Parathyroid adenoma (tissue), 2 donors: ENCODE measurements at regions not wholly inside any gene's neighbourhood (a gene's known extent, or its start where the extent isn't known, plus 50 kb on each side); places are given as distances from the start of the nearest gene placed in this dataset.

ENCODE experiments used
- H2AFZ ChIP-seq: fragments of 300-600 bp; sonication (generic); one replicate; pipeline ENCODE4 v1.7.0; 2017; ENCODE audit warnings: antibody characterized with exemption, mild to moderate bottlenecking
- H3K27ac ChIP-seq: fragments of 300-600 bp; sonication (generic); one replicate; pipeline ENCODE4 v1.7.0; 2017
- H3K27me3 ChIP-seq: fragments of 300-600 bp; sonication (generic); one replicate; pipeline ENCODE4 v1.7.0; 2017; ENCODE audit warnings: low read length; ENCODE audit not compliant: control insufficient read depth, insufficient read depth
- H3K36me3 ChIP-seq: fragments of 300-600 bp; sonication (generic); one replicate; pipeline ENCODE4 v1.7.0; 2017; ENCODE audit warnings: low read length; ENCODE audit not compliant: control insufficient read depth, insufficient read depth
- H3K4me1 ChIP-seq: fragments of 300-600 bp; sonication (generic); one replicate; pipeline ENCODE4 v1.7.0; 2017; ENCODE audit warnings: control low read depth
- H3K4me2 ChIP-seq: fragments of 300-600 bp; sonication (generic); one replicate; pipeline ENCODE4 v1.7.0; 2017; ENCODE audit warnings: low read length
- H3K4me3 ChIP-seq: fragments of 300-600 bp; sonication (generic); one replicate; pipeline ENCODE4 v1.7.0; 2017; ENCODE audit warnings: low read depth, low read length
- H3K79me2 ChIP-seq: fragments of 300-600 bp; sonication (generic); one replicate; pipeline ENCODE4 v1.7.0; 2017; ENCODE audit warnings: control low read depth
- H3K9ac ChIP-seq: fragments of 300-600 bp; sonication (generic); one replicate; pipeline ENCODE4 v1.7.0; 2017; ENCODE audit warnings: mild to moderate bottlenecking
- H3K9me3 ChIP-seq: fragments of 300-600 bp; sonication (generic); one replicate; pipeline ENCODE4 v1.7.0; 2017; ENCODE audit warnings: low read length; ENCODE audit not compliant: control insufficient read depth
- CTCF ChIP-seq: fragments of 300-600 bp; sonication (generic); IDR thresholded peaks from one replicate; pipeline ENCODE4 v1.7.0; 2017; ENCODE audit warnings: antibody characterized with exemption, mild to moderate bottlenecking
- donor health status: primary hyperparathyroidism.

- no peaks in the 10 kb centered on the region for H3K9me3 ChIP-seq
- no peak overlapping the region for H3K4me3 ChIP-seq
- no peak overlapping the region for H3K4me2 ChIP-seq
Observed at GRCh38 chr5:133761632-133762031, 149.3 kb upstream of the FSTL4 start.

GRCh38 chr5:133760532-133760931, 148.2 kb upstream of the FSTL4 start:
- Histone ChIP-seq H3K4me2 (no peak overlapping the region), H3K9ac (no peak overlapping the region), H3K4me1 (no peaks in the 10 kb centered on the region), H3K27ac (no peak overlapping the region), H2AFZ (no peak overlapping the region), H3K9me3 (no peaks in the 10 kb centered on the region), H3K4me3 (no peak overlapping the region), H3K79me2 (no peaks in the 10 kb centered on the region), H3K27me3 (no peaks in the 10 kb centered on the region), H3K36me3 (no peaks in the 10 kb centered on the region)
- TF ChIP-seq CTCF = no peak

More at GRCh38 chr5:133761632-133762031, 149.3 kb upstream of the FSTL4 start:
- Histone ChIP-seq H3K36me3 (no peaks in the 10 kb centered on the region), H3K27ac (no peak overlapping the region), H3K27me3 (no peaks in the 10 kb centered on the region), H3K79me2 (no peaks in the 10 kb centered on the region), H3K9ac (no peak overlapping the region), H2AFZ (no peak overlapping the region), H3K4me1 (no peaks in the 10 kb centered on the region)
- no peak for TF ChIP-seq CTCF

- Histone ChIP-seq H3K36me3 (no peaks in the 10 kb centered on the region), H3K4me3 (no peak overlapping the region), H2AFZ (no peak overlapping the region), H3K9ac (no peak overlapping the region), H3K79me2 (no peaks in the 10 kb centered on the region), H3K4me2 (no peak overlapping the region), H3K4me1 (no peaks in the 10 kb centered on the region), H3K27me3 (no peaks in the 10 kb centered on the region), H3K27ac (no peak overlapping the region), H3K9me3 (no peaks in the 10 kb centered on the region)
- no peak for TF ChIP-seq CTCF
Observed at GRCh38 chr5:133758641-133759040, 146.3 kb upstream of the FSTL4 start.

GRCh38 chr5:133757396-133757945, 145.1 kb upstream of the FSTL4 start:
- H3K4me1 ChIP-seq = no peaks in the 10 kb centered on the region
- H3K79me2 ChIP-seq = no peaks in the 10 kb centered on the region
- TF ChIP-seq CTCF = no peak
- no peak overlapping the region for H3K27ac ChIP-seq
- no peaks in the 10 kb centered on the region for H3K27me3 ChIP-seq
- H3K9me3 ChIP-seq = no peaks in the 10 kb centered on the region
- no peak overlapping the region for H3K4me3 ChIP-seq
- H3K4me2 ChIP-seq = no peak overlapping the region
- no peak overlapping the region for H3K9ac ChIP-seq
- H3K36me3 ChIP-seq = no peaks in the 10 kb centered on the region
- H2AFZ ChIP-seq = no peak overlapping the region

GRCh38 chr5:133756756-133757155, 144.4 kb upstream of the FSTL4 start:
- no peak overlapping the region for H3K27ac ChIP-seq
- no peaks in the 10 kb centered on the region for H3K79me2 ChIP-seq
- H3K4me2 ChIP-seq = no peak overlapping the region
- no peak for TF ChIP-seq CTCF
- no peak overlapping the region for H3K9ac ChIP-seq
- no peaks in the 10 kb centered on the region for H3K9me3 ChIP-seq
- no peak overlapping the region for H3K4me3 ChIP-seq
- no peak overlapping the region for H2AFZ ChIP-seq
- H3K27me3 ChIP-seq = no peaks in the 10 kb centered on the region
- no peaks in the 10 kb centered on the region for H3K36me3 ChIP-seq
- H3K4me1 ChIP-seq = no peaks in the 10 kb centered on the region
